Upper lobe of right lung (tissue), 1 donor: ENCODE measurements at regions not wholly inside any gene's neighbourhood (a gene's known extent, or its start where the extent isn't known, plus 50 kb on each side); places are given as distances from the start of the nearest gene placed in this dataset.

Source experiments
- ATAC-seq: fragments of 200-7000 bp; cut with Tn5 transposase; one replicate; pipeline ENCODE4 v1.9.1; 2020; ENCODE audit warnings: mild to moderate bottlenecking, moderate library complexity
- DNase-seq: peaks from one replicate; pipeline ENCODE4 v3.0.0-alpha.2; 2020
- H3K27ac ChIP-seq: fragments of 200-600 bp; one replicate; pipeline ENCODE4 v1.8.0; 2022
- H3K27me3 ChIP-seq: fragments of 200-600 bp; one replicate; pipeline ENCODE4 v1.8.0; 2022; ENCODE audit warnings: mild to moderate bottlenecking
- H3K36me3 ChIP-seq: fragments of 200-600 bp; one replicate; pipeline ENCODE4 v1.8.0; 2022
- H3K4me1 ChIP-seq: fragments of 200-600 bp; one replicate; pipeline ENCODE4 v1.8.0; 2022
- H3K4me3 ChIP-seq: fragments of 200-600 bp; one replicate; pipeline ENCODE4 v1.8.0; 2022; ENCODE audit warnings: mild to moderate bottlenecking
- H3K9me3 ChIP-seq: fragments of 200-600 bp; one replicate; pipeline ENCODE4 v1.8.0; 2022
- CTCF ChIP-seq: fragments of 200-600 bp; IDR thresholded peaks from one replicate; pipeline ENCODE4 v1.8.0; 2022; ENCODE audit warnings: antibody characterized with exemption
- intact Hi-C: fragments of 100-400 bp; cut with DNase I; formaldehyde crosslinking; loops from one replicate; pipeline ENCODE4 v1.11.0; 2022
- donor health status: DM: no; HTN: yes; CAD: no; lungs with severe emphysema.

GRCh38 chr4:28879900-28880299 lies 1840.3 kb upstream of the PCDH7 start:
- intact Hi-C loops, result no loop called here

GRCh38 chr4:28883211-28883610 lies 1837.0 kb upstream of the PCDH7 start:
- H3K27me3 ChIP-seq, result no peaks in the 10 kb centered on the region
- TF ChIP-seq CTCF, result no peak

More at GRCh38 chr4:28879900-28880299, 1840.3 kb upstream of the PCDH7 start:
- Histone ChIP-seq H3K27me3 (no peaks in the 10 kb centered on the region), H3K36me3 (no peaks in the 10 kb centered on the region), H3K4me1 (no peaks in the 10 kb centered on the region), H3K9me3 (no peaks in the 10 kb centered on the region), H3K27ac (no peak overlapping the region), H3K4me3 (no peak overlapping the region)
- DNase-seq (no peak), ATAC-seq (no peak)
- TF ChIP-seq CTCF, result no peak

GRCh38 chr4:28886934-28887333 lies 1833.2 kb upstream of the PCDH7 start:
- no peaks in the 10 kb centered on the region for H3K4me1 ChIP-seq
- ATAC-seq (no peak), DNase-seq (no peak)
- H3K9me3 ChIP-seq, result no peaks in the 10 kb centered on the region
- H3K27me3 ChIP-seq, result no peaks in the 10 kb centered on the region
- intact Hi-C loops, result no loop called here
- no peak overlapping the region for H3K27ac ChIP-seq
- H3K4me3 ChIP-seq, result no peak overlapping the region
- TF ChIP-seq CTCF, result no peak
- no peaks in the 10 kb centered on the region for H3K36me3 ChIP-seq

More at GRCh38 chr4:28883211-28883610, 1837.0 kb upstream of the PCDH7 start:
- H3K27ac ChIP-seq, result no peak overlapping the region
- no peak overlapping the region for H3K4me3 ChIP-seq
- DNase-seq (no peak), ATAC-seq (no peak)
- H3K9me3 ChIP-seq, result no peaks in the 10 kb centered on the region
- intact Hi-C loops, result no loop called here
- H3K4me1 ChIP-seq, result no peaks in the 10 kb centered on the region
- H3K36me3 ChIP-seq, result no peaks in the 10 kb centered on the region

GRCh38 chr4:28890949-28891775 lies 1829.0 kb upstream of the PCDH7 start:
- Histone ChIP-seq H3K36me3 (no peaks in the 10 kb centered on the region), H3K9me3 (no peaks in the 10 kb centered on the region), H3K4me3 (no peak overlapping the region), H3K27ac (no peak overlapping the region), H3K27me3 (no peaks in the 10 kb centered on the region), H3K4me1 (no peaks in the 10 kb centered on the region)
- DNase-seq, result no peak
- intact Hi-C loops, result no loop called here
- no peak for TF ChIP-seq CTCF
- ATAC-seq, result no peak

GRCh38 chr4:28913466-28913865 lies 1806.7 kb upstream of the PCDH7 start:
- no peaks in the 10 kb centered on the region for H3K36me3 ChIP-seq
- no peak for DNase-seq
- no peak overlapping the region for H3K4me3 ChIP-seq
- no peak for TF ChIP-seq CTCF
- intact Hi-C loops, result no loop called here
- H3K27me3 ChIP-seq, result no peaks in the 10 kb centered on the region
- H3K4me1 ChIP-seq, result no peaks in the 10 kb centered on the region
- no peaks in the 10 kb centered on the region for H3K9me3 ChIP-seq
- no peak for ATAC-seq
- no peak overlapping the region for H3K27ac ChIP-seq
